Skeletal muscle cell (primary cell): ENCODE measurements at regions not wholly inside any gene's neighbourhood (a gene's known extent, or its start where the extent isn't known, plus 50 kb on each side); places are given as distances from the start of the nearest gene placed in this dataset.

Source experiments
- DNase-seq: peaks from one replicate; pipeline ENCODE4 v3.0.0-alpha.2; 2010; ENCODE audit warnings: low read depth
- H3K4me3 ChIP-seq: 2 replicates; pipeline ENCODE4 v1.5.1; 2011; ENCODE audit warnings: low read depth, mild to moderate bottlenecking, control low read depth, low read length, moderate library complexity

GRCh38 chr3:165462636-165463334 is 266.6 kb upstream of the SLITRK3 start:
- no peak overlapping the region for H3K4me3 ChIP-seq

GRCh38 chr3:165459924-165460835 is 264.0 kb upstream of the SLITRK3 start:
- no peak for DNase-seq
- no peak overlapping the region for H3K4me3 ChIP-seq

More at GRCh38 chr3:165462636-165463334, 266.6 kb upstream of the SLITRK3 start:
- no peak for DNase-seq

GRCh38 chr3:165459111-165459510 is 262.9 kb upstream of the SLITRK3 start:
- H3K4me3 ChIP-seq = no peak overlapping the region
- DNase-seq = no peak

- DNase-seq = no peak
- no peak overlapping the region for H3K4me3 ChIP-seq
These were observed 260.9 kb upstream of the SLITRK3 start for GRCh38 chr3:165457096-165457495.

- H3K4me3 ChIP-seq = no peak overlapping the region
- DNase-seq = no peak
These were observed 259.6 kb upstream of the SLITRK3 start for GRCh38 chr3:165455793-165456192.

- no peak for DNase-seq
- H3K4me3 ChIP-seq = no peak overlapping the region
These were observed 259.2 kb upstream of the SLITRK3 start for GRCh38 chr3:165455360-165455759.

GRCh38 chr3:165451371-165452070 is 255.3 kb upstream of the SLITRK3 start:
- H3K4me3 ChIP-seq = no peak overlapping the region
- DNase-seq = no peak

GRCh38 chr3:165446555-165446954 is 250.4 kb upstream of the SLITRK3 start:
- DNase-seq = no peak
- H3K4me3 ChIP-seq = no peak overlapping the region

- H3K4me3 ChIP-seq = no peak overlapping the region
- DNase-seq = no peak
These were observed 248.6 kb upstream of the SLITRK3 start for GRCh38 chr3:165444745-165445144.

- no peak for DNase-seq
- no peak overlapping the region for H3K4me3 ChIP-seq
These were observed 247.5 kb upstream of the SLITRK3 start for GRCh38 chr3:165443664-165444063.

- DNase-seq = no peak
- H3K4me3 ChIP-seq = no peak overlapping the region
These were observed 245.9 kb upstream of the SLITRK3 start for GRCh38 chr3:165442061-165442460.

GRCh38 chr3:165440380-165440779 is 244.2 kb upstream of the SLITRK3 start:
- no peak overlapping the region for H3K4me3 ChIP-seq
- DNase-seq = no peak

- DNase-seq = peak; percentile 21
- H3K4me3 ChIP-seq = no peak overlapping the region
These were observed 243.6 kb upstream of the SLITRK3 start for GRCh38 chr3:165439765-165440164.

GRCh38 chr3:165434516-165434915 is 238.3 kb upstream of the SLITRK3 start:
- no peak for DNase-seq
- no peak overlapping the region for H3K4me3 ChIP-seq

GRCh38 chr3:165406425-165406824 is 210.2 kb upstream of the SLITRK3 start:
- no peak overlapping the region for H3K4me3 ChIP-seq
- DNase-seq = no peak

- no peak for DNase-seq
- no peak overlapping the region for H3K4me3 ChIP-seq
These were observed 208.3 kb upstream of the SLITRK3 start for GRCh38 chr3:165404357-165405027.

- no peak overlapping the region for H3K4me3 ChIP-seq
- no peak for DNase-seq
These were observed 207.5 kb upstream of the SLITRK3 start for GRCh38 chr3:165403666-165404065.

- H3K4me3 ChIP-seq = no peak overlapping the region
- no peak for DNase-seq
These were observed 199.0 kb upstream of the SLITRK3 start for GRCh38 chr3:165395188-165395587.

- H3K4me3 ChIP-seq = no peak overlapping the region
- no peak for DNase-seq
These were observed 197.3 kb upstream of the SLITRK3 start for GRCh38 chr3:165393461-165393860.

GRCh38 chr3:165390166-165390565 is 194.0 kb upstream of the SLITRK3 start:
- no peak overlapping the region for H3K4me3 ChIP-seq
- no peak for DNase-seq
